Pancreas (tissue), 10 donors: ENCODE measurements at regions not wholly inside any gene's neighbourhood (a gene's known extent, or its start where the extent isn't known, plus 50 kb on each side); places are given as distances from the start of the nearest gene placed in this dataset.

Experiments used
- ATAC-seq, 4 donors: fragments of 200-7000 bp; cut with Tn5 transposase; one replicate each; pipeline versions ENCODE4 v1.8.0 to v1.9.1; 2020; ENCODE audit warnings: mild to moderate bottlenecking in 4 of 4, moderate library complexity in 4 of 4
- DNase-seq, 6 donors: peaks; one replicate each; pipeline ENCODE4 v3.0.0-alpha.2; 2020
- FAIRE-seq: peaks from 2 replicates; lab custom pipeline; 2012; peaks lifted over from hg19 to GRCh38; lab: Jason Lieb, UNC
- H3K27ac ChIP-seq, 4 donors: fragments of 200-600 bp; sonication (generic); 1 replicate in 3 of 4; 2 replicates in 1 of 4; pipeline versions ENCODE4 v1.5.0 to v1.8.0; 2020
- H3K27me3 ChIP-seq, 4 donors: fragments of 200-600 bp; one replicate each; pipeline ENCODE4 v1.8.0; 2021
- H3K36me3 ChIP-seq, 3 donors: fragments of 200-600 bp; sonication (generic) in 1 of 3; one replicate each; pipeline versions ENCODE4 v1.5.0 to v1.8.0; 2020 to 2021
- H3K4me1 ChIP-seq, 3 donors: fragments of 200-600 bp; one replicate each; pipeline ENCODE4 v1.8.0; 2021
- H3K4me3 ChIP-seq, 4 donors: fragments of 200-600 bp; sonication (generic) in 2 of 4; one replicate each; pipeline versions ENCODE4 v1.5.0 to v1.8.0; 2020 to 2021
- H3K9me3 ChIP-seq, 4 donors: fragments of 200-600 bp; one replicate each; pipeline ENCODE4 v1.8.0; 2021
- WGBS, 2 donors: extraction: QIAGEN DNeasy Blood & Tissue Kit; methylation state at CpG; one replicate each; pipeline ENCODE4 v1.1.7; 2013; 5-methylcytosine and 5-hydroxymethylcytosine counted together
- intact Hi-C, 3 donors: fragments of 100-400 bp; cut with DNase I; formaldehyde crosslinking; loops; one replicate each; pipeline versions ENCODE4 v1.11.1 to v1.14.2; 2022
- TF ChIP-seq, protein P1 (sequence below), 4 donors: fragments of 200-600 bp; sonication (generic) in 3 of 4; IDR thresholded peaks; one replicate each; pipeline versions ENCODE4 v1.5.0 to v1.8.0; 2021; ENCODE audit warnings: antibody characterized with exemption in 4 of 4
- donor health status: healthy with polysubstance abuse.
- donor health status: DM: no; HTN: no; CAD: no; lungs with moderate emphysema.
- donor health status: DM: no; HTN: no; CAD: no.
- donor health status: control.
- donor health status: control.
- donor health status: Bipolar disorder and iron deficiency.
- donor health status: DM: yes; HTN: yes; CAD: no.
- donor health status: DM: no; HTN: no; CAD: no.
- donor health status: DM: no; HTN: no; CAD: no.
- donor health status: DM: yes; HTN: yes; CAD: no.

DNA sequence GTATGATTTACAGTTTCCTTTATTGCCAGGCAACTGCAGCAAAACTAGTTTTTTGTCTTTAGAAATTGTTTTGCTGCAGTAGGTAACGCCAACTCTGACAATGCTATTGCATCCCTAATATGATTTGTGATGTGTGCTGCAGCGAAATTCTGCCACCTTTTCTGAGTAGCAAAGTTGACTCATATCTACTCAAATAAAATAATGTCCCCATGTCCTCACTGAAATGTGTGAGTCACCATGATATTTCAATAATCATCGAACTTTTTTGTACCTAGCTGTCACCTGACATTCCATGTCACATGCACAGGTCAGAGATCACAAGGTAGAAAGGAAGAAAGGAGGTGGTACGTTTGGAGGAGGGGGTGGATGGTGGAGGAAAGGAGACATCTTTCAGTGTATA, 205.0 kb downstream of the RAD51AP2 start:
- FAIRE-seq = no peak
- TF ChIP-seq, protein P1, sequence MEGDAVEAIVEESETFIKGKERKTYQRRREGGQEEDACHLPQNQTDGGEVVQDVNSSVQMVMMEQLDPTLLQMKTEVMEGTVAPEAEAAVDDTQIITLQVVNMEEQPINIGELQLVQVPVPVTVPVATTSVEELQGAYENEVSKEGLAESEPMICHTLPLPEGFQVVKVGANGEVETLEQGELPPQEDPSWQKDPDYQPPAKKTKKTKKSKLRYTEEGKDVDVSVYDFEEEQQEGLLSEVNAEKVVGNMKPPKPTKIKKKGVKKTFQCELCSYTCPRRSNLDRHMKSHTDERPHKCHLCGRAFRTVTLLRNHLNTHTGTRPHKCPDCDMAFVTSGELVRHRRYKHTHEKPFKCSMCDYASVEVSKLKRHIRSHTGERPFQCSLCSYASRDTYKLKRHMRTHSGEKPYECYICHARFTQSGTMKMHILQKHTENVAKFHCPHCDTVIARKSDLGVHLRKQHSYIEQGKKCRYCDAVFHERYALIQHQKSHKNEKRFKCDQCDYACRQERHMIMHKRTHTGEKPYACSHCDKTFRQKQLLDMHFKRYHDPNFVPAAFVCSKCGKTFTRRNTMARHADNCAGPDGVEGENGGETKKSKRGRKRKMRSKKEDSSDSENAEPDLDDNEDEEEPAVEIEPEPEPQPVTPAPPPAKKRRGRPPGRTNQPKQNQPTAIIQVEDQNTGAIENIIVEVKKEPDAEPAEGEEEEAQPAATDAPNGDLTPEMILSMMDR (IDR thresholded peaks at IDR 0.05) = no peak

DNA sequence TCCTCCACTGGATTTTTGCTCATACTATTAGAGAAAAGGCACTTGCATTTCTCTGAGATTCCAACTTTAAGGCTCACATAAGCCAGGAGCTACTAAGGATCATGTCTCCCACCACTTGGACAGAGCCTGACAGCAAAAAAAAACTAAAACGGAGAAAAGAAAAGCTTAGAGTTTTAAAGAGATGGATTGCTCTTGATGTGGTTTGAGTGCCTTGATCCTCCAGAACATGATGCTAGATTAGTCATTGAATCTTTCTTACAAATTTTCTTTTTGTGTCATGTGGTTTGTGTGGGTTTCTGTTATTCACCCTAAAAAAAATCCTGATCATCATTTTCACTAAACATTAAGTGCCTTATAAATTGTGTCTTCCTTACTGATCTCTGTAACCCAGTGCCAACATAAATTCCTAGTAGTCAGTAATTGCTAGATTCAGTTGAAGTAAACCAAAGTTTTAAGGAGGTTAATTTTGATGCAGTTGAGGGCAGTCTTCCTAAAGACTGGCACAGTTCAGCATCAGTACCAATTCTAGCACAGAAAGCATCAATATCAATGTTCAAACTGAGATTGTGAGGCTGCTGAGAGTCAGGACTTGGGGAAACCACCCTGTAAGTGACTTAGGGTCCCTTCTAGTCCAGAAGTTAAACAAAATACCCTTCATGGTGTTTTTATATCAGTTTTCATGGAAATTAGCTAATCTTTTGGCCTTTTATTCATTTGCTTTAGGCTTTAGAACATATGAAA, 206.3 kb downstream of the RAD51AP2 start:
- 61 to 84% methylated on average over 1 of the region's 1 CpG for WGBS, 2 donors
- DNase-seq (no peak), FAIRE-seq (no peak), ATAC-seq (peak in 1 of 4 donors; percentile 37)
- H3K36me3 ChIP-seq = no peaks in the 10 kb centered on the region
- no peak overlapping the region for H3K4me3 ChIP-seq
- TF ChIP-seq, protein P1 (IDR thresholded peaks at IDR 0.05) = no peak
- H3K27ac ChIP-seq = no peak overlapping the region
- no peaks in the 10 kb centered on the region for H3K4me1 ChIP-seq
- intact Hi-C loops = loop anchor here in 1 of 3 donors (5.0 kb wide), 1 partner anchor 540 kb away; no protein-coding TSS in a partner anchor
- H3K27me3 ChIP-seq = no peaks in the 10 kb centered on the region
- H3K9me3 ChIP-seq = no peaks in the 10 kb centered on the region

More for the DNA sequence above, 205.0 kb downstream of the RAD51AP2 start:
- Histone ChIP-seq H3K36me3 (no peaks in the 10 kb centered on the region), H3K4me3 (no peak overlapping the region), H3K27ac (no peak overlapping the region), H3K4me1 (no peaks in the 10 kb centered on the region), H3K9me3 (no peaks in the 10 kb centered on the region), H3K27me3 (no peaks in the 10 kb centered on the region)
- intact Hi-C loops = loop anchor here in 1 of 3 donors (5.0 kb wide), 1 partner anchor 541 kb away; no protein-coding TSS in a partner anchor
- WGBS, 2 donors = 58 to 62% methylated on average over 4 of the region's 4 CpGs
- DNase-seq (no peak), ATAC-seq (no peak)

DNA sequence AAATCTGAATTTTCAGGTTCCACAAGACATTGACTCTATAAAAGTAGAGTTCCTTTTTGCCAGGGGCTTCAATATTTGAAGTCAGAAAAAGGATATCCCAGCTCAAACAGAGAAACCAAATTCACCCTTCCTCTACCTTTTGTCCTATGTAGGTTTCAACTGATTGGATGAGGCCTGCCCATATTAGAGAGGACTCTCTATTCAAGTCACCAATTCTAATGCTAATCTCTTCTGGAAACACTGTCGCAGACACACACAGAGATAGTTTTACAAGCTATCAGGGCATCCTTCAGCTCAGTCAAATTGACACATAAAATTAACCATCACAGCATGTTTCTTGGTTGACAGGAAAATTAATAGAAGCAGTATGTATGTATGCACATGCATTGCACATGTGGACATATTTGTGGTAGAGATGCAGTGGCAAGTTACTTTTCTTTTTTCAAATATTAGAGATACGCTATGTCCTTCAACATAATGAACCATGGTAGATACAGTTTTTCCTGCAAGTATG, 207.1 kb downstream of the RAD51AP2 start:
- Histone ChIP-seq H3K9me3 (no peaks in the 10 kb centered on the region), H3K27ac (no peak overlapping the region), H3K27me3 (no peaks in the 10 kb centered on the region), H3K36me3 (no peaks in the 10 kb centered on the region), H3K4me3 (no peak overlapping the region), H3K4me1 (no peaks in the 10 kb centered on the region)
- DNase-seq (no peak), FAIRE-seq (no peak), ATAC-seq (no peak)
- 93% methylated on average over 2 of the region's 2 CpGs for WGBS, 2 donors
- intact Hi-C loops = loop anchor here in 1 of 3 donors (5.0 kb wide), 1 partner anchor 539 kb away; no protein-coding TSS in a partner anchor
- TF ChIP-seq, protein P1 (IDR thresholded peaks at IDR 0.05) = no peak

DNA sequence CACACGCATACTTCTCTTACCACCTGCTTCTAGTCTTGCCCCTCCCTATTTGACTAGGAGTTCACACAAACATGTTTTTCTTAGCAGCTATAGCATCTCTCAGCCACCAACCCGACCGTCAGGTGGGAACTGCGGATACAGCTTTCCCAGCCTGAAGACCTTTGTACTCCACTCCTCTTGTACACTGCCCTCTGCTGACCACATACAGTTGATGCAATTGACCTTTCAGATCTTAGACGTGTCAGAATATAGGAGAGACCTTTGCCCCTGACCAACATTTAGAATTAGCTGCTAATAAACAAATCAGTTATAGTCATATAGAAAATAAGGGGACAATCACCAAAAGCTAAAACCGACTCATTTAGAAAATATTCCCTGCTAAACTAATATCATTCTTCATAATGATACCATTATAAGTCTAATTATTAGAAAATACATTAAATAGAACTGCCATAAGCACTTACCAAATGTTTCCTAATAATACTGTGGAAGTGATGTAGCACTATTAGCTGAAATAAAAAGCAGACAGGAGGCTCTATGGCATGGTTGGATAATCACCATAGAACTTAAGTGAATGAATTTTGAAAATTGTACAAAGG, 208.4 kb downstream of the RAD51AP2 start:
- H3K36me3 ChIP-seq = no peaks in the 10 kb centered on the region
- WGBS, 2 donors = 6 to 9% methylated on average over 6 of the region's 6 CpGs
- no peaks in the 10 kb centered on the region for H3K27me3 ChIP-seq
- H3K4me3 ChIP-seq = no peak overlapping the region
- DNase-seq = peak in 3 of 6 donors; percentile 23 to 55 (median 25)
- H3K27ac ChIP-seq = no peak overlapping the region
- H3K4me1 ChIP-seq = no peaks in the 10 kb centered on the region
- ATAC-seq = peak; percentile 63 to 95 (median 91)
- intact Hi-C loops = loop anchor here in 2 of 3 donors (5.0 to 10.0 kb wide), 2 partner anchors 535 to 538 kb away; no protein-coding TSS in a partner anchor
- H3K9me3 ChIP-seq = no peaks in the 10 kb centered on the region
- FAIRE-seq = no peak
- TF ChIP-seq, protein P1 (IDR thresholded peaks at IDR 0.05) = peak; percentile 44 to 70 (median 54)
